Endodermal cell (in vitro differentiated cells): ENCODE measurements at regions not wholly inside any gene's neighbourhood (a gene's known extent, or its start where the extent isn't known, plus 50 kb on each side); places are given as distances from the start of the nearest gene placed in this dataset.

Source experiments
- DNase-seq: peaks from one replicate; pipeline ENCODE4 v3.0.0-alpha.2; 2017
- H3K27ac ChIP-seq: 2 replicates; pipeline ENCODE4 v1.5.1; 2013; ENCODE audit warnings: mild to moderate bottlenecking, low read depth, low read length, moderate library complexity
- H3K27me3 ChIP-seq: 2 replicates; pipeline ENCODE4 v1.6.1; 2013; ENCODE audit warnings: mild to moderate bottlenecking, low read length, moderate library complexity; ENCODE audit not compliant: insufficient read depth, control insufficient read depth, poor library complexity, severe bottlenecking
- H3K36me3 ChIP-seq: 2 replicates; pipeline ENCODE4 v1.7.0; 2013; ENCODE audit warnings: mild to moderate bottlenecking, low read length, moderate library complexity; ENCODE audit not compliant: control insufficient read depth, insufficient read depth
- H3K4me1 ChIP-seq: one replicate; pipeline ENCODE4 v1.7.0; 2013; ENCODE audit warnings: low read length; ENCODE audit not compliant: control insufficient read depth, insufficient read depth
- H3K4me3 ChIP-seq: 2 replicates; pipeline ENCODE4 v1.5.1; 2013; ENCODE audit warnings: mild to moderate bottlenecking, low read length, moderate library complexity
- H3K9ac ChIP-seq: 2 replicates; pipeline ENCODE4 v1.6.1; 2013; ENCODE audit warnings: mild to moderate bottlenecking, low read length, moderate library complexity; ENCODE audit not compliant: poor library complexity, severe bottlenecking; ENCODE audit errors: extremely low read depth
- H3K9me3 ChIP-seq: 2 replicates; pipeline ENCODE4 v1.6.1; 2013; ENCODE audit warnings: mild to moderate bottlenecking, low read length, moderate library complexity; ENCODE audit not compliant: control insufficient read depth
- H3K27ac Mint-ChIP-seq: 2 replicates; pipeline ENCODE4 v1.8.0; 2020; ENCODE audit warnings: mixed read lengths
- H3K27me3 Mint-ChIP-seq: 2 replicates; pipeline ENCODE4 v1.8.0; 2021; ENCODE audit warnings: mild to moderate bottlenecking, mixed read lengths; ENCODE audit not compliant: insufficient read depth
- H3K36me3 Mint-ChIP-seq: 2 replicates; pipeline ENCODE4 v1.8.0; 2020; ENCODE audit warnings: low read depth, mixed read lengths
- H3K4me1 Mint-ChIP-seq: 2 replicates; pipeline ENCODE4 v1.8.0; 2020; ENCODE audit warnings: mixed read lengths
- H3K4me3 Mint-ChIP-seq: 2 replicates; pipeline ENCODE4 v1.8.0; 2020; ENCODE audit warnings: mild to moderate bottlenecking, moderate library complexity, mixed read lengths
- H3K9me3 Mint-ChIP-seq: 2 replicates; pipeline ENCODE4 v1.8.0; 2020; ENCODE audit warnings: mild to moderate bottlenecking, mixed read lengths
- CTCF ChIP-seq: fragments of 200-600 bp; sonication (generic); conservative IDR thresholded peaks from 2 replicates; pipeline ENCODE4 v1.5.0; 2021; ENCODE audit warnings: antibody characterized with exemption, mild to moderate bottlenecking
- WGBS, 2 experiments: methylation state at CpG; one replicate each; pipeline versions ENCODE4 v1.1.5 to v1.1.7; 2013; ENCODE audit warnings: missing lambda C conversion rate in 2 of 2, mixed read lengths in 1 of 2; ENCODE audit not compliant: insufficient coverage in 1 of 2, insufficient read length in 1 of 2; 5-methylcytosine and 5-hydroxymethylcytosine counted together

GRCh38 chr2:83378921-83379320 lies 1080.2 kb downstream of the SUCLG1 start:
- no peaks in the 10 kb centered on the region for H3K27me3 ChIP-seq
- H3K36me3 ChIP-seq, result no peaks in the 10 kb centered on the region
- Mint-ChIP-seq H3K4me3 (no peak overlapping the region), H3K4me1 (no peaks in the 10 kb centered on the region), H3K27me3 (no peaks in the 10 kb centered on the region), H3K27ac (no peak overlapping the region), H3K9me3 (peaks cover 15% of the 10 kb centered on the region), H3K36me3 (no peaks in the 10 kb centered on the region)
- no peak for TF ChIP-seq CTCF
- no peak overlapping the region for H3K9ac ChIP-seq
- no peak overlapping the region for H3K4me3 ChIP-seq
- H3K9me3 ChIP-seq, result peaks cover 15% of the 10 kb centered on the region
- no peak overlapping the region for H3K27ac ChIP-seq
- DNase-seq, result no peak
- H3K4me1 ChIP-seq, result no peaks in the 10 kb centered on the region

- no peaks in the 10 kb centered on the region for H3K36me3 ChIP-seq
- Mint-ChIP-seq H3K27me3 (no peaks in the 10 kb centered on the region), H3K27ac (no peak overlapping the region), H3K4me1 (no peaks in the 10 kb centered on the region), H3K9me3 (peaks cover 15% of the 10 kb centered on the region), H3K36me3 (no peaks in the 10 kb centered on the region), H3K4me3 (no peak overlapping the region)
- H3K9ac ChIP-seq, result no peak overlapping the region
- TF ChIP-seq CTCF, result no peak
- no peak overlapping the region for H3K4me3 ChIP-seq
- H3K27me3 ChIP-seq, result no peaks in the 10 kb centered on the region
- no peaks in the 10 kb centered on the region for H3K4me1 ChIP-seq
- DNase-seq, result no peak
- H3K27ac ChIP-seq, result no peak overlapping the region
- 88 to 100% methylated on average over 1 to 2 of the region's 2 CpGs for WGBS, 2 experiments
- H3K9me3 ChIP-seq, result peaks cover 15% of the 10 kb centered on the region
Observed at GRCh38 chr2:83376731-83377130, 1082.3 kb downstream of the SUCLG1 start.

- no peak for DNase-seq
Observed at GRCh38 chr2:83370419-83370762, 1088.7 kb downstream of the SUCLG1 start.

More at GRCh38 chr2:83370419-83370762, 1088.7 kb downstream of the SUCLG1 start:
- H3K9me3 ChIP-seq, result no peaks in the 10 kb centered on the region
- no peak overlapping the region for H3K4me3 ChIP-seq
- no peaks in the 10 kb centered on the region for H3K4me1 ChIP-seq
- Mint-ChIP-seq H3K4me1 (no peaks in the 10 kb centered on the region), H3K36me3 (no peaks in the 10 kb centered on the region), H3K27ac (no peak overlapping the region), H3K4me3 (no peak overlapping the region), H3K9me3 (no peaks in the 10 kb centered on the region), H3K27me3 (no peaks in the 10 kb centered on the region)
- no peaks in the 10 kb centered on the region for H3K27me3 ChIP-seq
- no peak for TF ChIP-seq CTCF
- no peak overlapping the region for H3K9ac ChIP-seq
- H3K36me3 ChIP-seq, result no peaks in the 10 kb centered on the region
- 94 to 100% methylated on average over 2 of the region's 2 CpGs for WGBS, 2 experiments
- H3K27ac ChIP-seq, result no peak overlapping the region
